Activated naive CD8-positive, alpha-beta T cell treated with anti-CD3 and anti-CD28 coated beads for 36 hours (primary cell): ENCODE measurements at regions not wholly inside any gene's neighbourhood (a gene's known extent, or its start where the extent isn't known, plus 50 kb on each side); places are given as distances from the start of the nearest gene placed in this dataset.

Experiments used
- DNase-seq: peaks from one replicate; pipeline ENCODE4 v3.0.0; 2021
- H3K27ac Mint-ChIP-seq: one replicate; pipeline ENCODE4 v1.8.0; 2022; ENCODE audit warnings: mild to moderate bottlenecking, moderate library complexity, mixed read lengths
- H3K27me3 Mint-ChIP-seq: one replicate; pipeline ENCODE4 v1.8.0; 2022; ENCODE audit warnings: mild to moderate bottlenecking, mixed read lengths
- H3K36me3 Mint-ChIP-seq: one replicate; pipeline ENCODE4 v1.8.0; 2021; ENCODE audit warnings: mild to moderate bottlenecking, mixed read lengths
- H3K4me1 Mint-ChIP-seq: one replicate; pipeline ENCODE4 v1.8.0; 2021; ENCODE audit warnings: mixed read lengths
- H3K4me3 Mint-ChIP-seq: one replicate; pipeline ENCODE4 v1.8.0; 2022; ENCODE audit warnings: mild to moderate bottlenecking, moderate library complexity, mixed read lengths
- H3K9me3 Mint-ChIP-seq: one replicate; pipeline ENCODE4 v1.8.0; 2022; ENCODE audit warnings: mixed read lengths

- no peak for DNase-seq
- Mint-ChIP-seq H3K36me3 (no peaks in the 10 kb centered on the region), H3K27ac (no peak overlapping the region), H3K9me3 (no peaks in the 10 kb centered on the region), H3K4me1 (no peaks in the 10 kb centered on the region), H3K27me3 (no peaks in the 10 kb centered on the region), H3K4me3 (no peak overlapping the region)
These were observed 92.6 kb upstream of the ACTRT2 start for GRCh38 chr1:2928366-2929325.

GRCh38 chr1:2929335-2929734, 91.9 kb upstream of the ACTRT2 start:
- Mint-ChIP-seq H3K4me3 (no peak overlapping the region), H3K27me3 (no peaks in the 10 kb centered on the region), H3K4me1 (no peaks in the 10 kb centered on the region), H3K9me3 (no peaks in the 10 kb centered on the region), H3K27ac (no peak overlapping the region), H3K36me3 (no peaks in the 10 kb centered on the region)
- DNase-seq, result no peak

- no peak for DNase-seq
- no peak overlapping the region for H3K27ac Mint-ChIP-seq
- no peaks in the 10 kb centered on the region for H3K36me3 Mint-ChIP-seq
- no peaks in the 10 kb centered on the region for H3K27me3 Mint-ChIP-seq
- H3K4me3 Mint-ChIP-seq, result no peak overlapping the region
- no peaks in the 10 kb centered on the region for H3K4me1 Mint-ChIP-seq
- no peaks in the 10 kb centered on the region for H3K9me3 Mint-ChIP-seq
These were observed 91.1 kb upstream of the ACTRT2 start for GRCh38 chr1:2930016-2930815.

- no peaks in the 10 kb centered on the region for H3K9me3 Mint-ChIP-seq
- no peaks in the 10 kb centered on the region for H3K27me3 Mint-ChIP-seq
- H3K36me3 Mint-ChIP-seq, result no peaks in the 10 kb centered on the region
These were observed 90.1 kb upstream of the ACTRT2 start for GRCh38 chr1:2930913-2931723.

DNA sequence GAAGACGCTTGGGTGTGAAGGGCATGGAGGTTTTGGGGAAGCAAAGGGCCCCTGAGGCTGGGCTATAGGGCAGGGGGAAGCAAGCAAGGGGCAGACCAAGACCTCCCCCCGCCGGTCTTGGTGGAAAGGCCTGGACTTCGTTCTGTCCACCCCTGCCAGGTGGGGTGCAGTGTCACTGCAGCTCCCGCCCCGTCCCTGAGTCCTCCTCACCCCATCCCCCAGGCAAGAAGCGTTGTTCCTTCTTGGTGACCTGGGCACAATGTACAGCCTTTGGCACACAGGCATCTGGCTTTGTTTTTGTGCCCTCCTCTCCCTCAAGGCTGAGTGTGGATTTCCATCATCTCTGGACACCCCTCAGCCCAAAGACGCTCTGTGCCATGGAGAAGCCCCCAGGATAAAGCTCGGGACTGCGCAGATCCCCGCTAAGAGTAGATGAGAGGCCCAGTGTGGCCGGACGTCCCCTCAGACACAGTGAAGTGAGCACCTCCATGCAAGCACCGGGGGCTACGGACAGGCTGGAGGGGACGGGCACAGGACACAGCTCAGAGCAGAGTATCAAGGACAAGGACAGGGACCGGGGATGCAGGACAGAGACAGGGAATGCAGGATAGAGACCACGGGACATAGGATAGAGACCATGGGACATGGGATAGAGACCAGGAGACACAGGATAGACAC, 89.4 kb upstream of the ACTRT2 start:
- no peaks in the 10 kb centered on the region for H3K9me3 Mint-ChIP-seq
- H3K27me3 Mint-ChIP-seq, result no peaks in the 10 kb centered on the region
- no peaks in the 10 kb centered on the region for H3K4me1 Mint-ChIP-seq
- no peak overlapping the region for H3K27ac Mint-ChIP-seq
- H3K4me3 Mint-ChIP-seq, result no peak overlapping the region
- H3K36me3 Mint-ChIP-seq, result no peaks in the 10 kb centered on the region
- DNase-seq, result no peak

More at GRCh38 chr1:2930913-2931723, 90.1 kb upstream of the ACTRT2 start:
- Mint-ChIP-seq H3K4me1 (no peaks in the 10 kb centered on the region), H3K27ac (no peak overlapping the region), H3K4me3 (no peak overlapping the region)
- no peak for DNase-seq

DNA sequence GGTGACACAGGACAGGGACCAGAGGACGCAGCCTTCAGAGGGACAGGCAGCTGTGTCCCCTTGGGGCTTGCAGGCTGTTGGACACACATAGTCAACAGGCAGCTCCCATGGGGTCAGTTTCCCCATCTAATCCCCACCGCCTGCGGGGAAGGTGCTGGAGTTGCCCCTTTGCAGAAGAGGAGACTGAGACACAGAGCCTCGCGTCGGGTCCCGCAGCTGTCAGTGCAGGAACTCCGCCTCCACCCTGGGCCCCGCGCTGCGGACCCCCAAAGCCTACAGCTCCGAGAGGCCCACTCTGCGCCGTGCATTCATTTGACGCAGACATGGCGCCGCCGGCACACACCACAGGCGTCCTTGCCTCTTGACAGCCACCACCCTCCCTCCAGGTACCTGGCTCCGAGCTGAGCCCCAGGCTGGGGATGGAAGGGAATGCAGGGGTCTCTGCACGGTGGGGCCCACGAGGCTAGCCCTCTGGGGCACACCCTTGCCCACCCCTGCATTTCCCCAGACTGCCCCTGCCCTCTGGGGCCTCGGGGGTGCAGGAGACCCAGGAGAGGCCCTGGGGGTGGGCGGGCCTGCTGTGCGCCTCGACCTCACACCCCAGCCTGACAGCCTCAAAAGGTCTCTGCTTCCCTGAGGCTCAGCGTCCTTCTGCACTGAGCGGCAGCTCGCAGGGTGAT, 88.5 kb upstream of the ACTRT2 start:
- no peak for DNase-seq
- Mint-ChIP-seq H3K36me3 (no peaks in the 10 kb centered on the region), H3K4me3 (no peak overlapping the region), H3K4me1 (no peaks in the 10 kb centered on the region), H3K27ac (no peak overlapping the region), H3K27me3 (no peaks in the 10 kb centered on the region), H3K9me3 (no peaks in the 10 kb centered on the region)

- H3K4me1 Mint-ChIP-seq, result no peaks in the 10 kb centered on the region
- H3K36me3 Mint-ChIP-seq, result no peaks in the 10 kb centered on the region
- no peaks in the 10 kb centered on the region for H3K9me3 Mint-ChIP-seq
- H3K27ac Mint-ChIP-seq, result no peak overlapping the region
- no peak overlapping the region for H3K4me3 Mint-ChIP-seq
- H3K27me3 Mint-ChIP-seq, result no peaks in the 10 kb centered on the region
- DNase-seq, result no peak
These were observed 87.7 kb upstream of the ACTRT2 start for GRCh38 chr1:2933431-2934155.

DNA sequence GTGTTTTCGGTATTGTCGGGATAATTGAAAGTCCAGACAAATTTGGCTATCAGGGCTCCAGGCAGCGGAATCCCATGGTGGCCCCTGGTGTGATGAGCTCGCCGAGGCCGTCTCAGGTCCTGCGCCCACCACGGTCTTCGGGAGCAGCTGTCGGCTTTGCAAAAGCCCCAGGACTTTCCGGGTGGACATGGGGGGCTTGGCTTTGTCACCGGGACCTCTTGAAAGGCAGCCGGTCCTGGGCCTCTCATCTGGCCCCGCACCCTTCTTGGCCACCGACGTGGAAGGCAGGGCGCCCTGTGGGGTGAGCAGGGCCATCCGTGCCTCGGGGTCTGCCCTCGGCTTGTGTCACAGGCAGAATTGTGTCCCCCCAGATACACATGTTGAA, 87.1 kb upstream of the ACTRT2 start:
- H3K4me3 Mint-ChIP-seq, result no peak overlapping the region
- H3K27ac Mint-ChIP-seq, result no peak overlapping the region
- H3K9me3 Mint-ChIP-seq, result no peaks in the 10 kb centered on the region
- no peaks in the 10 kb centered on the region for H3K27me3 Mint-ChIP-seq
- H3K4me1 Mint-ChIP-seq, result no peaks in the 10 kb centered on the region
- H3K36me3 Mint-ChIP-seq, result no peaks in the 10 kb centered on the region
- no peak for DNase-seq

DNA sequence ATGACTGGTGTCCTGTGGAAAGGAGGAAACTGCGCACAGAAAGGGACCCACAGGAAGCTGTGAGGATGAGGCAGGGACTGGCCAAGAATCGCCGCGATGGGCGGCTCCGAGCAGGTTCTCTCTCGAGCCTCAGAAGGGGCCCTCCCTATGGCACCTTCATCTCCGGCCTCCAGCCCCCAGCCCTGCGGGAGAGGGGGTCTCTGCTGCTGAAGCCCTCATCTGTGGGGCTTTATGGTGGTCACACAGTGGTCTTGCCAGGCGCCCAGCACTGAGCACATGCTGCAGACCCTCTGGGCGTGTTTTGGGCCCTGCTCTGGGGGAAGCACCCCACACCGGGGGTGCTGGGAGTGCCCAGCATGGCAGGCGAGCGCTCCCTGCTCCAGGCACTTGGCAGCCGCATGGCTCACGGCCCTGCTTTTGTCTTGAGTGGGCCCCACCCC, 86.6 kb upstream of the ACTRT2 start:
- H3K4me3 Mint-ChIP-seq, result no peak overlapping the region
- no peaks in the 10 kb centered on the region for H3K4me1 Mint-ChIP-seq
- DNase-seq, result no peak

GRCh38 chr1:2935184-2935583, 86.1 kb upstream of the ACTRT2 start:
- no peak overlapping the region for H3K27ac Mint-ChIP-seq
- no peaks in the 10 kb centered on the region for H3K36me3 Mint-ChIP-seq
- no peaks in the 10 kb centered on the region for H3K4me1 Mint-ChIP-seq
- no peak for DNase-seq
- no peaks in the 10 kb centered on the region for H3K27me3 Mint-ChIP-seq
- no peaks in the 10 kb centered on the region for H3K9me3 Mint-ChIP-seq
- H3K4me3 Mint-ChIP-seq, result no peak overlapping the region

More for the DNA sequence above, 86.6 kb upstream of the ACTRT2 start:
- Mint-ChIP-seq H3K36me3 (no peaks in the 10 kb centered on the region), H3K27me3 (no peaks in the 10 kb centered on the region), H3K9me3 (no peaks in the 10 kb centered on the region), H3K27ac (no peak overlapping the region)

DNA sequence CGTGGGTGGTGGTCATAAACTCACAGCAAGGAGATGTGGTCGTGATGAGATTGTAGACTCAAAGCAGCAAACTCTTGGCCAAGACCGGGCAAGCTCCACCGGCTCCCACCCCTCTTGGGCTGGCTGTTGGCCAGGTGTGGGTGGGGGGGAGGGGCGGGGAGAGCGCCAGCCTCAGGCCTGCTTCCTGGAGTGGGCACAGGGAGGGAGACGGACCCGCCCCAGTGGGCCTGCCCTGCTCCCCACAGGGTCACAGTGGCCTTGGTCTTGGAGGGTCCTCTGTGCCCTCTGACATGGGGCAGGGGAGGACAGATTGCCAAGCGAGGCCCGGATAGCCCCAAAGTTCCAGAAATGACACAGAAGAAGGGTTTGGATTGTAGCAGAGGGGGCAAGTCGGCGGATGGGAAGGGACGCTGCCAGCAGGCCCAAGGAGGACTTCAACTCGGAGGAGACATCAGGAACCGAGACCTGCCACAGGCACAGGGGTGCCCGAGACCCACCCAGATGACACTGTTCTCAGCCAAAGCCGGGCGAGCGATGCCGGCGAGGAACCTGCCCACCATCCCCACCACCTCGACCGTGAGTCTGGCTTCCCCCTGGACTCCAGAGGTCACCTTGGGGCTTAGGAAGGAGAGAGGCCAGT, 85.4 kb upstream of the ACTRT2 start:
- DNase-seq, result no peak

DNA sequence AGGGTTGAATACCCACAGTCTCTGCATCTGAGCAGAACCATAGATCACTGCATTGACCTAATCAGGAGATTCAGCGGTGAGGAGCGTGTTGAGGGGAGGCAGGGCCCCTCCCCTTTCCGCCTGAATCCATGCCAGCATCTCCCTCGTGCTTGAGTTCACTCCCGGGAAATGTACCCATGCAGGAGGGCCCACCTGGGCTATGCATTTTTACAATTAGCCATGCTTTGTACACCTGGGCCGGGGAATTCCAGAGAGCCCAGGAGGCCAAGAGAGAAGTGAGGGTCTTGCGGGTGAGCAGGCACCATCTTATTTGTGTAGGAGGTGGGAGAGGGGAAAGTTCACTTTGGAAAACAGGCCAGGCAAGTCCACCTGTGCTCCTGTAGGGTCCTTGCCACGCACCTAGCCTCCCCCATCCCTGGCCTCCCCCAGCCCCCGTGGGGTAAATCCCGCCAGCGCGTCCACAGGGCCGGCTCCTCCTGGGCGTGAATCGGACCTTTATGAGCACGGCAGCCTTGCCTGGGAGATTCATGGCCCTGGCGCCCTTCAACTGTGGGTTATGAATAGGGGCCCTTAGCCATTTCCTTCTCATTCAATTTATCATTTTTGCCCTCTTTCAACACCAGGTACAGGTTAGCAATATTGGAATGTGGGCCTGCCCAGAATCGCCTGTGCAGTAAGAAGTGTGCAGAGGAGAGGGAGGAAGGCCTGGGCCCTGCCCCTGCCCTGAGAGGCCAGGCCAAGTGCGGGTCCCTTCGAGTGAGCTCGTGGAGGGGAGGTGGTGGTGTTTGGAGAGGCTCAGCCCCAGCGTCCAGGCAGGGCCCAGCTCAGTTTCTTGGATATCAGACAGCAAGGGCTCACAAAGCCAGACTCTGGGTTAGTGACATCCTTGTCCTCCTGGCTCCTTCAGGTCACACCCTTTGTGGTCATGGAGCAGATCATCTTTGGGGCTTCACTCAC, 84.4 kb upstream of the ACTRT2 start:
- Mint-ChIP-seq H3K27ac (no peak overlapping the region), H3K36me3 (no peaks in the 10 kb centered on the region), H3K9me3 (peaks cover 6% of the 10 kb centered on the region), H3K4me3 (no peak overlapping the region), H3K4me1 (no peaks in the 10 kb centered on the region), H3K27me3 (no peaks in the 10 kb centered on the region)
- no peak for DNase-seq

More for the DNA sequence above, 85.4 kb upstream of the ACTRT2 start:
- H3K4me1 Mint-ChIP-seq, result no peaks in the 10 kb centered on the region
- H3K36me3 Mint-ChIP-seq, result no peaks in the 10 kb centered on the region
- no peak overlapping the region for H3K27ac Mint-ChIP-seq
- H3K27me3 Mint-ChIP-seq, result no peaks in the 10 kb centered on the region
- no peak overlapping the region for H3K4me3 Mint-ChIP-seq
- peaks cover 2% of the 10 kb centered on the region for H3K9me3 Mint-ChIP-seq
